Liver (tissue), 7 donors: ENCODE measurements at regions not wholly inside any gene's neighbourhood (a gene's known extent, or its start where the extent isn't known, plus 50 kb on each side); places are given as distances from the start of the nearest gene placed in this dataset.

Experiments
- DNase-seq: peaks from one replicate; pipeline ENCODE4 v3.0.0-alpha.2; 2017; ENCODE audit warnings: low spot score
- H3K27ac ChIP-seq, 2 donors: one replicate each; pipeline ENCODE4 v1.7.0; 2013; ENCODE audit warnings: inconsistent platforms in 2 of 2, low read length in 2 of 2, control low read depth in 1 of 2, low read depth in 1 of 2, mild to moderate bottlenecking in 1 of 2
- H3K27me3 ChIP-seq, 4 donors: one replicate each; pipeline versions ENCODE4 v1.6.1 to v1.7.0; 2013; ENCODE audit warnings: low read length in 3 of 4, inconsistent platforms in 1 of 4, mild to moderate bottlenecking in 1 of 4, moderate library complexity in 1 of 4; ENCODE audit not compliant: control insufficient read depth in 4 of 4, insufficient read depth in 4 of 4
- H3K36me3 ChIP-seq, 4 donors: one replicate each; pipeline versions ENCODE4 v1.6.1 to v1.7.0; 2013; ENCODE audit warnings: low read length in 3 of 4, mild to moderate bottlenecking in 3 of 4, low read depth in 1 of 4, moderate library complexity in 1 of 4; ENCODE audit not compliant: control insufficient read depth in 4 of 4, insufficient read depth in 3 of 4
- H3K4me1 ChIP-seq, 4 donors: one replicate each; pipeline versions ENCODE4 v1.6.1 to v1.7.0; 2013; ENCODE audit warnings: low read length in 3 of 4, mild to moderate bottlenecking in 3 of 4, moderate library complexity in 1 of 4; ENCODE audit not compliant: control insufficient read depth in 4 of 4, insufficient read depth in 4 of 4
- H3K4me3 ChIP-seq, 3 donors: one replicate each; pipeline versions ENCODE4 v1.6.1 to v1.7.0; 2013; ENCODE audit warnings: low read length in 3 of 3, control low read depth in 1 of 3, low read depth in 1 of 3, mild to moderate bottlenecking in 1 of 3
- H3K9ac ChIP-seq, 2 donors: one replicate each; pipeline ENCODE4 v1.7.0; 2013; ENCODE audit warnings: low read length in 2 of 2, mild to moderate bottlenecking in 2 of 2, moderate library complexity in 2 of 2, control low read depth in 1 of 2, low read depth in 1 of 2
- H3K9me3 ChIP-seq, 4 donors: one replicate each; pipeline versions ENCODE4 v1.6.1 to v1.7.0; 2013; ENCODE audit warnings: low read length in 3 of 4; ENCODE audit not compliant: control insufficient read depth in 4 of 4
- EGR1 ChIP-seq, 2 donors: IDR thresholded peaks; 2 replicates each; pipeline ENCODE4 v1.6.1; 2016 to 2018; ENCODE audit warnings: antibody characterized with exemption in 2 of 2, low read depth in 2 of 2
- FOXA1 ChIP-seq: IDR thresholded peaks from 2 replicates; pipeline ENCODE4 v1.6.1; 2016; ENCODE audit warnings: antibody characterized with exemption
- FOXA2 ChIP-seq: IDR thresholded peaks from 2 replicates; pipeline ENCODE4 v1.6.1; 2016; ENCODE audit warnings: antibody characterized with exemption
- GABPA ChIP-seq, 2 donors: IDR thresholded peaks in 1 of 2; conservative IDR thresholded peaks in 1 of 2; 2 replicates each; pipeline ENCODE4 v1.6.1; 2016; ENCODE audit warnings: antibody characterized with exemption in 2 of 2, mild to moderate bottlenecking in 1 of 2, moderate library complexity in 1 of 2
- HNF4A ChIP-seq, 2 donors: conservative IDR thresholded peaks; 2 replicates each; pipeline ENCODE4 v1.6.1; 2016; ENCODE audit warnings: antibody characterized with exemption in 2 of 2, mild to moderate bottlenecking in 2 of 2
- JUND ChIP-seq, 2 donors: IDR thresholded peaks; 2 replicates each; pipeline ENCODE4 v1.6.1; 2016; ENCODE audit warnings: antibody characterized with exemption in 2 of 2
- MAX ChIP-seq: IDR thresholded peaks from 2 replicates; pipeline ENCODE4 v1.6.1; 2016; ENCODE audit warnings: antibody characterized with exemption
- NR2F2 ChIP-seq: IDR thresholded peaks from 2 replicates; pipeline ENCODE4 v1.6.1; 2016; ENCODE audit warnings: antibody characterized with exemption
- RAD21 ChIP-seq, 2 donors: IDR thresholded peaks; 2 replicates each; pipeline ENCODE4 v1.6.1; 2016; ENCODE audit warnings: antibody characterized with exemption in 2 of 2, mild to moderate bottlenecking in 2 of 2
- RXRA ChIP-seq, 2 donors: IDR thresholded peaks; 2 replicates each; pipeline ENCODE4 v1.6.1; 2017 to 2018; ENCODE audit warnings: antibody characterized with exemption in 2 of 2, mild to moderate bottlenecking in 1 of 2
- TAF1 ChIP-seq: conservative IDR thresholded peaks from 2 replicates; pipeline ENCODE4 v1.6.1; 2016; ENCODE audit warnings: antibody characterized with exemption, mild to moderate bottlenecking
- ZBTB33 ChIP-seq: IDR thresholded peaks from 2 replicates; pipeline ENCODE4 v1.6.1; 2016; ENCODE audit warnings: antibody characterized with exemption
- WGBS: extraction: QIAGEN DNeasy Blood & Tissue Kit; methylation state at CpG from one replicate; pipeline ENCODE4 v1.1.7; 2013; 5-methylcytosine and 5-hydroxymethylcytosine counted together
- donor health status: healthy.
- donor health status: healthy.
- donor health status: healthy.
- donor health status: healthy.

- no peak overlapping the region for H3K9ac ChIP-seq
- H3K9me3 ChIP-seq: no peaks in the 10 kb centered on the region
- H3K36me3 ChIP-seq: peaks cover 0 to 7% (median under 1%) of the 10 kb centered on the region in 4 donors
- H3K27me3 ChIP-seq: no peaks in the 10 kb centered on the region
- 60% methylated on average over 7 of the region's 7 CpGs for WGBS
- TF ChIP-seq EGR1 (IDR thresholded peaks at IDR 0.05; ENCODE audit: low read depth in 2 of 2) (peak; percentile 58 to 92), HNF4A (conservative IDR thresholded peaks at IDR 0.05) (peak; percentile 45 to 79), ZBTB33 (no peak), RXRA (IDR thresholded peaks at IDR 0.05) (peak in 1 of 2 donors; percentile 58), JUND (IDR thresholded peaks at IDR 0.05) (peak in 1 of 2 donors; percentile 23), GABPA (IDR thresholded peaks at IDR 0.05 in 1 of 2, conservative IDR thresholded peaks at IDR 0.05 in 1 of 2) (peak in 1 of 2 donors; percentile 18), MAX (no peak)
- DNase-seq: no peak
- H3K27ac ChIP-seq: peak overlapping the region; percentile 39 to 54
- peaks cover 0 to 9% (median 4%) of the 10 kb centered on the region in 4 donors for H3K4me1 ChIP-seq
- no peak overlapping the region for H3K4me3 ChIP-seq
These were observed 84.4 kb downstream of the RPL27A start for GRCh38 chr11:8766988-8767374.

- Histone ChIP-seq H3K9me3 (no peaks in the 10 kb centered on the region), H3K27me3 (no peaks in the 10 kb centered on the region), H3K27ac (peak overlapping the region; percentile 39 to 54), H3K4me3 (no peak overlapping the region), H3K9ac (no peak overlapping the region), H3K36me3 (peaks cover 0 to 7% (median under 1%) of the 10 kb centered on the region in 4 donors), H3K4me1 (peaks cover 0 to 9% (median 4%) of the 10 kb centered on the region in 4 donors)
- 89% methylated on average over 9 of the region's 9 CpGs for WGBS
- no peak for DNase-seq
- TF ChIP-seq FOXA2: no peak
- TF ChIP-seq EGR1 (IDR thresholded peaks at IDR 0.05; ENCODE audit: low read depth in 2 of 2): no peak
- TF ChIP-seq FOXA1: no peak
- TF ChIP-seq NR2F2: no peak
- no peak for TF ChIP-seq TAF1
These were observed 85.0 kb downstream of the RPL27A start for GRCh38 chr11:8767466-8768142.

GRCh38 chr11:8768625-8769333 lies 86.2 kb downstream of the RPL27A start:
- 90% methylated on average over 3 of the region's 3 CpGs for WGBS
- Histone ChIP-seq H3K9ac (no peak overlapping the region), H3K27me3 (no peaks in the 10 kb centered on the region), H3K9me3 (no peaks in the 10 kb centered on the region), H3K4me3 (no peak overlapping the region), H3K4me1 (peaks cover 0 to 9% (median 4%) of the 10 kb centered on the region in 4 donors), H3K27ac (peak overlapping the region; percentile 25 to 26), H3K36me3 (peaks cover 0 to 7% (median under 1%) of the 10 kb centered on the region in 4 donors)
- peak; percentile 53 for DNase-seq
- TF ChIP-seq RAD21 (IDR thresholded peaks at IDR 0.05) (peak; percentile 47 to 52), ZBTB33 (no peak)
